ENCODE measurements at regions not wholly inside any gene's neighbourhood (a gene's known extent, or its start where the extent isn't known, plus 50 kb on each side); places are given as distances from the start of the nearest gene placed in this dataset.

DNA sequence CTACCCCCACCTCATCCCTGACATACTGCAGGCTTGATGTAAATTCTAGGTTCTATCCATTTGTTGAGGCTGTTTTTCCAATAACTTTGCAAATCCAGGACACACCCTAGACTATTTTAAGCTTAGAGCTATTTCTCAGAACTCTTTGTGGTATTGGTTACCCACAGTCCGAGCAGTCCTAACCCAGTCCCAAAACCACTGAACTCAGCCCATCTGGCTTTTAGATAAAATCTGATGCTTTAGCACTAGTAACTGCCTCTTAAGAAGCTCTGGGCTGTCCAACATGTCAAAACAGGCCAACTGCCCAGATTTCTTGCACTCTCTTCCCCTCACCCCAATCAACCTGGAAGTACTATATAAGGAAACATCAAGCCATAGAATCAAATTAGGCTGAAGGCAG lies 344.4 kb upstream of the CADM1 start:
- TF ChIP-seq, protein P1, sequence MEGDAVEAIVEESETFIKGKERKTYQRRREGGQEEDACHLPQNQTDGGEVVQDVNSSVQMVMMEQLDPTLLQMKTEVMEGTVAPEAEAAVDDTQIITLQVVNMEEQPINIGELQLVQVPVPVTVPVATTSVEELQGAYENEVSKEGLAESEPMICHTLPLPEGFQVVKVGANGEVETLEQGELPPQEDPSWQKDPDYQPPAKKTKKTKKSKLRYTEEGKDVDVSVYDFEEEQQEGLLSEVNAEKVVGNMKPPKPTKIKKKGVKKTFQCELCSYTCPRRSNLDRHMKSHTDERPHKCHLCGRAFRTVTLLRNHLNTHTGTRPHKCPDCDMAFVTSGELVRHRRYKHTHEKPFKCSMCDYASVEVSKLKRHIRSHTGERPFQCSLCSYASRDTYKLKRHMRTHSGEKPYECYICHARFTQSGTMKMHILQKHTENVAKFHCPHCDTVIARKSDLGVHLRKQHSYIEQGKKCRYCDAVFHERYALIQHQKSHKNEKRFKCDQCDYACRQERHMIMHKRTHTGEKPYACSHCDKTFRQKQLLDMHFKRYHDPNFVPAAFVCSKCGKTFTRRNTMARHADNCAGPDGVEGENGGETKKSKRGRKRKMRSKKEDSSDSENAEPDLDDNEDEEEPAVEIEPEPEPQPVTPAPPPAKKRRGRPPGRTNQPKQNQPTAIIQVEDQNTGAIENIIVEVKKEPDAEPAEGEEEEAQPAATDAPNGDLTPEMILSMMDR (IDR thresholded peaks at IDR 0.05; ENCODE audit: poor library complexity, severe bottlenecking): no peak
- no peak for TF ChIP-seq TAF1 (IDR thresholded peaks at IDR 0.05; ENCODE audit: low read depth)
- no peak for TF ChIP-seq MXI1 (conservative IDR thresholded peaks at IDR 0.05; ENCODE audit: poor library complexity, severe bottlenecking)

Data from neural cell (in vitro differentiated cells).